Endodermal cell (in vitro differentiated cells): ENCODE measurements at regions not wholly inside any gene's neighbourhood (a gene's known extent, or its start where the extent isn't known, plus 50 kb on each side); places are given as distances from the start of the nearest gene placed in this dataset.

Experiments
- DNase-seq: peaks from one replicate; pipeline ENCODE4 v3.0.0-alpha.2; 2017
- H3K27ac ChIP-seq: 2 replicates; pipeline ENCODE4 v1.5.1; 2013; ENCODE audit warnings: mild to moderate bottlenecking, low read depth, low read length, moderate library complexity
- H3K27me3 ChIP-seq: 2 replicates; pipeline ENCODE4 v1.6.1; 2013; ENCODE audit warnings: mild to moderate bottlenecking, low read length, moderate library complexity; ENCODE audit not compliant: insufficient read depth, control insufficient read depth, poor library complexity, severe bottlenecking
- H3K36me3 ChIP-seq: 2 replicates; pipeline ENCODE4 v1.7.0; 2013; ENCODE audit warnings: mild to moderate bottlenecking, low read length, moderate library complexity; ENCODE audit not compliant: control insufficient read depth, insufficient read depth
- H3K4me1 ChIP-seq: one replicate; pipeline ENCODE4 v1.7.0; 2013; ENCODE audit warnings: low read length; ENCODE audit not compliant: control insufficient read depth, insufficient read depth
- H3K4me3 ChIP-seq: 2 replicates; pipeline ENCODE4 v1.5.1; 2013; ENCODE audit warnings: mild to moderate bottlenecking, low read length, moderate library complexity
- H3K9ac ChIP-seq: 2 replicates; pipeline ENCODE4 v1.6.1; 2013; ENCODE audit warnings: mild to moderate bottlenecking, low read length, moderate library complexity; ENCODE audit not compliant: poor library complexity, severe bottlenecking; ENCODE audit errors: extremely low read depth
- H3K9me3 ChIP-seq: 2 replicates; pipeline ENCODE4 v1.6.1; 2013; ENCODE audit warnings: mild to moderate bottlenecking, low read length, moderate library complexity; ENCODE audit not compliant: control insufficient read depth
- H3K27ac Mint-ChIP-seq: 2 replicates; pipeline ENCODE4 v1.8.0; 2020; ENCODE audit warnings: mixed read lengths
- H3K27me3 Mint-ChIP-seq: 2 replicates; pipeline ENCODE4 v1.8.0; 2021; ENCODE audit warnings: mild to moderate bottlenecking, mixed read lengths; ENCODE audit not compliant: insufficient read depth
- H3K36me3 Mint-ChIP-seq: 2 replicates; pipeline ENCODE4 v1.8.0; 2020; ENCODE audit warnings: low read depth, mixed read lengths
- H3K4me1 Mint-ChIP-seq: 2 replicates; pipeline ENCODE4 v1.8.0; 2020; ENCODE audit warnings: mixed read lengths
- H3K4me3 Mint-ChIP-seq: 2 replicates; pipeline ENCODE4 v1.8.0; 2020; ENCODE audit warnings: mild to moderate bottlenecking, moderate library complexity, mixed read lengths
- H3K9me3 Mint-ChIP-seq: 2 replicates; pipeline ENCODE4 v1.8.0; 2020; ENCODE audit warnings: mild to moderate bottlenecking, mixed read lengths
- WGBS, 2 experiments: methylation state at CpG; one replicate each; pipeline versions ENCODE4 v1.1.5 to v1.1.7; 2013; ENCODE audit warnings: missing lambda C conversion rate in 2 of 2, mixed read lengths in 1 of 2; ENCODE audit not compliant: insufficient coverage in 1 of 2, insufficient read length in 1 of 2; 5-methylcytosine and 5-hydroxymethylcytosine counted together
- TF ChIP-seq, protein P1 (sequence below): fragments of 200-600 bp; sonication (generic); conservative IDR thresholded peaks from 2 replicates; pipeline ENCODE4 v1.5.0; 2021; ENCODE audit warnings: antibody characterized with exemption, mild to moderate bottlenecking

- no peak overlapping the region for H3K4me3 ChIP-seq
- no peaks in the 10 kb centered on the region for H3K4me1 Mint-ChIP-seq
- no peaks in the 10 kb centered on the region for H3K9me3 Mint-ChIP-seq
- 92 to 94% methylated on average over 3 to 6 of the region's 7 CpGs for WGBS, 2 experiments
- H3K27ac ChIP-seq, result no peak overlapping the region
- no peak overlapping the region for H3K9ac ChIP-seq
- H3K36me3 Mint-ChIP-seq, result no peaks in the 10 kb centered on the region
- no peak overlapping the region for H3K27ac Mint-ChIP-seq
- DNase-seq, result no peak
- H3K27me3 ChIP-seq, result no peaks in the 10 kb centered on the region
- H3K27me3 Mint-ChIP-seq, result peaks cover 2% of the 10 kb centered on the region
- peaks cover 3% of the 10 kb centered on the region for H3K4me1 ChIP-seq
- no peaks in the 10 kb centered on the region for H3K36me3 ChIP-seq
- H3K9me3 ChIP-seq, result no peaks in the 10 kb centered on the region
- TF ChIP-seq, protein P1, sequence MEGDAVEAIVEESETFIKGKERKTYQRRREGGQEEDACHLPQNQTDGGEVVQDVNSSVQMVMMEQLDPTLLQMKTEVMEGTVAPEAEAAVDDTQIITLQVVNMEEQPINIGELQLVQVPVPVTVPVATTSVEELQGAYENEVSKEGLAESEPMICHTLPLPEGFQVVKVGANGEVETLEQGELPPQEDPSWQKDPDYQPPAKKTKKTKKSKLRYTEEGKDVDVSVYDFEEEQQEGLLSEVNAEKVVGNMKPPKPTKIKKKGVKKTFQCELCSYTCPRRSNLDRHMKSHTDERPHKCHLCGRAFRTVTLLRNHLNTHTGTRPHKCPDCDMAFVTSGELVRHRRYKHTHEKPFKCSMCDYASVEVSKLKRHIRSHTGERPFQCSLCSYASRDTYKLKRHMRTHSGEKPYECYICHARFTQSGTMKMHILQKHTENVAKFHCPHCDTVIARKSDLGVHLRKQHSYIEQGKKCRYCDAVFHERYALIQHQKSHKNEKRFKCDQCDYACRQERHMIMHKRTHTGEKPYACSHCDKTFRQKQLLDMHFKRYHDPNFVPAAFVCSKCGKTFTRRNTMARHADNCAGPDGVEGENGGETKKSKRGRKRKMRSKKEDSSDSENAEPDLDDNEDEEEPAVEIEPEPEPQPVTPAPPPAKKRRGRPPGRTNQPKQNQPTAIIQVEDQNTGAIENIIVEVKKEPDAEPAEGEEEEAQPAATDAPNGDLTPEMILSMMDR, result no peak
- no peak overlapping the region for H3K4me3 Mint-ChIP-seq
These were observed 54.9 kb upstream of the PRR5 start for GRCh38 chr22:44647141-44647540.

DNA sequence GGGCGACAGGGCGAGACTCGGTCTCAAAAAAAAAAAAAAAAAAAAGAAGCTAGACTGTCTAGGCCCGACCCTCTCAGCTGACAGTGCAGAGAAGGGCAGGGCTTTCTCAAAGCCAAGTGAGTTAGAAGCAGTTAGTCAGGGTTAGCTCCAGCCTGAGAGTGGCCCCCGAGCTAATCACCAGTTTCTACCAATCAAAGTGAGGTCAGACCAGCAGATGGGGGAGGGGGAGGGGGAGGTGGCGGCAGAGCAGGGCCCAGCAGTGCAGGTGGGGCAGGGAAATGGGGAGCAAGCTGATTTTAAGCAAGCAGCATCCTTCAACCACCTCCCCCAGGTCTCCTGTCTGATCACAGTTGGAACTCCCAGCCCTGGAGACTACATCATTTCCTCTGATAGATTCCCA is 55.3 kb upstream of the PRR5 start:
- Histone ChIP-seq H3K4me3 (no peak overlapping the region), H3K27ac (no peak overlapping the region), H3K27me3 (no peaks in the 10 kb centered on the region), H3K9ac (no peak overlapping the region), H3K9me3 (no peaks in the 10 kb centered on the region), H3K4me1 (peaks cover 3% of the 10 kb centered on the region), H3K36me3 (no peaks in the 10 kb centered on the region)
- Mint-ChIP-seq H3K27me3 (peaks cover 2% of the 10 kb centered on the region), H3K4me3 (no peak overlapping the region), H3K4me1 (no peaks in the 10 kb centered on the region), H3K36me3 (no peaks in the 10 kb centered on the region), H3K27ac (no peak overlapping the region), H3K9me3 (no peaks in the 10 kb centered on the region)
- WGBS, 2 experiments, result 88% methylated on average over 5 of the region's 6 CpGs; no CpG with 5 or more reads in 1 of the 2 experiments
- DNase-seq, result peak; percentile 57
- TF ChIP-seq, protein P1, result no peak

- H3K4me3 ChIP-seq, result no peak overlapping the region
- Mint-ChIP-seq H3K4me1 (no peaks in the 10 kb centered on the region), H3K36me3 (no peaks in the 10 kb centered on the region), H3K27me3 (peaks cover 2% of the 10 kb centered on the region), H3K27ac (no peak overlapping the region), H3K9me3 (no peaks in the 10 kb centered on the region), H3K4me3 (no peak overlapping the region)
- WGBS, 2 experiments, result 93 to 97% methylated on average over 13 of the region's 13 CpGs
- no peaks in the 10 kb centered on the region for H3K9me3 ChIP-seq
- no peak for DNase-seq
- no peak overlapping the region for H3K9ac ChIP-seq
- no peaks in the 10 kb centered on the region for H3K36me3 ChIP-seq
- H3K4me1 ChIP-seq, result peaks cover 3% of the 10 kb centered on the region
- TF ChIP-seq, protein P1, result no peak
- no peak overlapping the region for H3K27ac ChIP-seq
- no peaks in the 10 kb centered on the region for H3K27me3 ChIP-seq
These were observed 55.9 kb upstream of the PRR5 start for GRCh38 chr22:44646141-44646540.
